Mucosa of descending colon (tissue), 3 donors: ENCODE measurements at regions not wholly inside any gene's neighbourhood (a gene's known extent, or its start where the extent isn't known, plus 50 kb on each side); places are given as distances from the start of the nearest gene placed in this dataset.

Experiments
- ATAC-seq: fragments of 200-7000 bp; cut with Tn5 transposase; one replicate; pipeline ENCODE4 v1.9.1; 2020; ENCODE audit warnings: mild to moderate bottlenecking, moderate library complexity
- DNase-seq, 3 donors: peaks; one replicate each; pipeline ENCODE4 v3.0.0-alpha.2; 2020
- H3K36me3 ChIP-seq: fragments of 200-600 bp; one replicate; pipeline ENCODE4 v1.8.0; 2021; ENCODE audit warnings: low read depth, mild to moderate bottlenecking
- H3K4me1 ChIP-seq: fragments of 200-600 bp; one replicate; pipeline ENCODE4 v1.8.0; 2021; ENCODE audit warnings: low read depth, mild to moderate bottlenecking
- H3K4me3 ChIP-seq: fragments of 200-600 bp; one replicate; pipeline ENCODE4 v1.8.0; 2021; ENCODE audit warnings: mild to moderate bottlenecking
- H3K9me3 ChIP-seq: fragments of 200-600 bp; one replicate; pipeline ENCODE4 v1.8.0; 2021; ENCODE audit warnings: mild to moderate bottlenecking
- intact Hi-C, 2 donors: fragments of 100-400 bp; cut with DNase I in 1 of 2; cut with micrococcal nuclease in 1 of 2; formaldehyde crosslinking; loops; one replicate each; pipeline versions ENCODE4 v1.11.0 to v1.11.1; 2022; cut with DNase I, micrococcal nuclease
- TF ChIP-seq, protein P1 (sequence below): fragments of 200-600 bp; IDR thresholded peaks from one replicate; pipeline ENCODE4 v1.8.0; 2022; ENCODE audit warnings: antibody characterized with exemption, mild to moderate bottlenecking
- donor health status: DM: no; HTN: no; CAD: no; lungs with moderate emphysema.
- donor health status: DM: no; HTN: no; CAD: no.
- donor health status: DM: no; HTN: yes; CAD: no.

- intact Hi-C loops = no loop called here
Observed at GRCh38 chr1:194252199-194252598, 1065.8 kb upstream of the B3GALT2 start.

GRCh38 chr1:194241215-194241614, 1054.8 kb upstream of the B3GALT2 start:
- ATAC-seq = no peak
- TF ChIP-seq, protein P1, sequence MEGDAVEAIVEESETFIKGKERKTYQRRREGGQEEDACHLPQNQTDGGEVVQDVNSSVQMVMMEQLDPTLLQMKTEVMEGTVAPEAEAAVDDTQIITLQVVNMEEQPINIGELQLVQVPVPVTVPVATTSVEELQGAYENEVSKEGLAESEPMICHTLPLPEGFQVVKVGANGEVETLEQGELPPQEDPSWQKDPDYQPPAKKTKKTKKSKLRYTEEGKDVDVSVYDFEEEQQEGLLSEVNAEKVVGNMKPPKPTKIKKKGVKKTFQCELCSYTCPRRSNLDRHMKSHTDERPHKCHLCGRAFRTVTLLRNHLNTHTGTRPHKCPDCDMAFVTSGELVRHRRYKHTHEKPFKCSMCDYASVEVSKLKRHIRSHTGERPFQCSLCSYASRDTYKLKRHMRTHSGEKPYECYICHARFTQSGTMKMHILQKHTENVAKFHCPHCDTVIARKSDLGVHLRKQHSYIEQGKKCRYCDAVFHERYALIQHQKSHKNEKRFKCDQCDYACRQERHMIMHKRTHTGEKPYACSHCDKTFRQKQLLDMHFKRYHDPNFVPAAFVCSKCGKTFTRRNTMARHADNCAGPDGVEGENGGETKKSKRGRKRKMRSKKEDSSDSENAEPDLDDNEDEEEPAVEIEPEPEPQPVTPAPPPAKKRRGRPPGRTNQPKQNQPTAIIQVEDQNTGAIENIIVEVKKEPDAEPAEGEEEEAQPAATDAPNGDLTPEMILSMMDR = no peak
- Histone ChIP-seq H3K4me3 (no peak overlapping the region), H3K4me1 (no peaks in the 10 kb centered on the region), H3K9me3 (no peaks in the 10 kb centered on the region), H3K36me3 (no peaks in the 10 kb centered on the region)
- intact Hi-C loops = no loop called here
- no peak for DNase-seq

More at GRCh38 chr1:194252199-194252598, 1065.8 kb upstream of the B3GALT2 start:
- Histone ChIP-seq H3K4me3 (no peak overlapping the region), H3K4me1 (no peaks in the 10 kb centered on the region), H3K36me3 (no peaks in the 10 kb centered on the region), H3K9me3 (no peaks in the 10 kb centered on the region)
- ATAC-seq = no peak
- no peak for DNase-seq
- TF ChIP-seq, protein P1 = no peak

DNA sequence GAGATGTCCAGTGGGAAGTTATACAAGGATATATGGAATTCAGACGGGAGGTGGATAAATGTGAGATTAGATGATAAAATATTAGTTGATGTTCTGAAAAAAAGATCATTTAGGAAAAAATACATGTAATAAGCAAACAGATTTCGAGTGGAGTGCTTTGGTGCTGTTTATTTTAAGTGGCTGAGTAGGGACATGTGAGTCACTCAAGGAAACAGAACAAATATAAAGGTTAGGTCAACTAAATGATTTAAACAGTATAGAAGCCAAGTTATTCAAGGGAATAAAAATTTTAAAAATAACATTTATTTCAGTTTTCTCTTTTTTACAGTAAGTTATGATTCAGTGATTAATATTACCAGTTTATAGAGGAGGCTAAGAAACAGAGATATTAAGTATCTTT, 1046.7 kb upstream of the B3GALT2 start:
- DNase-seq (no peak), ATAC-seq (no peak)
- no peaks in the 10 kb centered on the region for H3K9me3 ChIP-seq
- no peaks in the 10 kb centered on the region for H3K4me1 ChIP-seq
- no peak overlapping the region for H3K4me3 ChIP-seq
- intact Hi-C loops = no loop called here
- H3K36me3 ChIP-seq = no peaks in the 10 kb centered on the region
- TF ChIP-seq, protein P1 = no peak

- H3K36me3 ChIP-seq = no peaks in the 10 kb centered on the region
- DNase-seq (peak in 1 of 3 donors; percentile 10), ATAC-seq (no peak)
- no peaks in the 10 kb centered on the region for H3K4me1 ChIP-seq
- no peaks in the 10 kb centered on the region for H3K9me3 ChIP-seq
- no peak overlapping the region for H3K4me3 ChIP-seq
- TF ChIP-seq, protein P1 = no peak
- intact Hi-C loops = no loop called here
Observed at GRCh38 chr1:194230351-194231144, 1044.1 kb upstream of the B3GALT2 start.

DNA sequence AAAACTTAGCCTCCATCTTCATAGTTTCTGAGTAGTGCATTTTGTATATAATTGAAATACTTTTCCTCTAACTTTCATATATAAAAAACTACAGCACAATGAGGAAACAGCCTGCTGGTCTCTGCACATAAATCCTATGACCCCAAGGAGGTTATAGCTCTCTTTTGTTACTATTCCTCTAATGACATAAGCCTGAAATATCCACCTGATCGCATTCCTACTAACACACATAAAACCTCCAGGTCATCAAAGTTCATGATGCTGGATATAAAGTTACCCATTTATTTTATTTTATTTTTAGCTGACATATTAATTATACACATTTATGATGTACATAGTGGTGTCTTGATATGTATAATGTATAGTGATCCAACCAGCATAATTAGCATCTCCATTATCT, 1042.0 kb upstream of the B3GALT2 start:
- DNase-seq = no peak
- H3K4me1 ChIP-seq = no peaks in the 10 kb centered on the region
- H3K4me3 ChIP-seq = no peak overlapping the region
- TF ChIP-seq, protein P1 = no peak
- no peaks in the 10 kb centered on the region for H3K36me3 ChIP-seq
- H3K9me3 ChIP-seq = no peaks in the 10 kb centered on the region
- no peak for ATAC-seq
- intact Hi-C loops = no loop called here
